CD1c-positive myeloid dendritic cell (primary cell): ENCODE measurements at regions not wholly inside any gene's neighbourhood (a gene's known extent, or its start where the extent isn't known, plus 50 kb on each side); places are given as distances from the start of the nearest gene placed in this dataset.
A peak's percentile ranks its signal among the peaks of the same experiment; 100 is the strongest.

ENCODE experiments used
- DNase-seq: peaks from one replicate; pipeline ENCODE4 v3.0.0-alpha.2; 2016; ENCODE audit errors: extremely low spot score

DNA sequence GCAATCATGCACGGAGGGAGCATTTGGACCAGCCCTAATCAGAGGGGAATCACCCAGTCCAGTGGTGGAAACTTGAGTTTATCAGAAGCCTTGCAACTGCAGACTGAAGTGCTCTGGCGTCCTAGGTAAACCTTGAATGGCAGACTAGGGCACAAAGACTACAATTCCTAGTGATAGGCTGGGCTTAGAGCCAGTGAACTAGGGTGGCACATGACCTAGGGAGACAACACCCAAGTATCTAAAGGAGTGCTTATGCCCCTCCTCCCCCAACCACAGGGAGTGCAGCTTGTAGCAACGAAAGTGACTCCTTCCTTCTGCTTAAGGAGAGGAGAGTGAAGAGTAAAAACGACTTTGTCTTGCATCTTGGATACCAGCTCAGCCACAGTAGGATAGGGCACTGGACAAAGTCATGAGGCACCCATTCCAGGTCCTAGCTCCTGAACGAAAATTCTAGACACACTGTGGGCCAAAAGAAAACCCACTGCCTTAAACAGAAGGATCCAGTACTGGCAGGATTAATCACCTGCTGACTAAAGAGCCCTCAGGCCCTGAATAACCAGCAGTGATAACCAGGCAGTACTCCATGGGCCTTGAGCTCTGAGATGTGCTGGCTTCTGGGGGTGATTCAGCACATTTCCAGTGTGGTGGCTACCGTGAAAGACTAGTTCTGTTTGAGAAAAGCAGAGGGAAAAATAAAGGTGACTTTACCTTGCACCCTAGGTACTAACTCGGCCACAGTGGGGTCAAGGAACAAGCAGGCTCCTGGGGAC lies 58.7 kb upstream of the STARD8 start:
- no peak for DNase-seq

GRCh38 chrX:68589372-68589753 lies 58.1 kb upstream of the STARD8 start:
- DNase-seq = no peak

- DNase-seq = no peak
These were observed 52.7 kb upstream of the STARD8 start for GRCh38 chrX:68594769-68595168.

- DNase-seq = peak; percentile 47
These were observed 50.6 kb upstream of the STARD8 start for GRCh38 chrX:68596871-68597270.
